HG03571 (cell line): ENCODE measurements at regions not wholly inside any gene's neighbourhood (a gene's known extent, or its start where the extent isn't known, plus 50 kb on each side); places are given as distances from the start of the nearest gene placed in this dataset.

ENCODE experiments used
- ATAC-seq: cut with Tn5 transposase; IDR thresholded peaks from one replicate; pipeline ENCODE4 v1.9.1; 2021; ENCODE audit not compliant: unreplicated experiment

GRCh38 chr5:155193483-155194107 is 180.0 kb downstream of the KIF4B start:
- ATAC-seq = no peak

GRCh38 chr5:155200608-155201007 is 187.1 kb downstream of the KIF4B start:
- no peak for ATAC-seq

GRCh38 chr5:155211764-155212163 is 198.2 kb downstream of the KIF4B start:
- no peak for ATAC-seq

GRCh38 chr5:155222393-155222792 is 208.8 kb downstream of the KIF4B start:
- no peak for ATAC-seq

GRCh38 chr5:155229135-155229534 is 215.6 kb downstream of the KIF4B start:
- ATAC-seq = no peak

- ATAC-seq = no peak
These were observed 226.2 kb downstream of the KIF4B start for GRCh38 chr5:155239803-155240202.

GRCh38 chr5:155250596-155250995 is 237.0 kb downstream of the KIF4B start:
- ATAC-seq = no peak

- no peak for ATAC-seq
These were observed 238.5 kb downstream of the KIF4B start for GRCh38 chr5:155252025-155252424.

GRCh38 chr5:155252717-155253116 is 239.2 kb downstream of the KIF4B start:
- ATAC-seq = no peak

GRCh38 chr5:155254399-155254798 is 240.8 kb downstream of the KIF4B start:
- no peak for ATAC-seq

- no peak for ATAC-seq
These were observed 244.6 kb downstream of the KIF4B start for GRCh38 chr5:155258161-155258560.

GRCh38 chr5:155259648-155260047 is 246.1 kb downstream of the KIF4B start:
- ATAC-seq = no peak

GRCh38 chr5:155260798-155261197 is 247.2 kb downstream of the KIF4B start:
- ATAC-seq = no peak

- ATAC-seq = no peak
These were observed 249.8 kb downstream of the KIF4B start for GRCh38 chr5:155263381-155263780.

GRCh38 chr5:155264809-155265208 is 251.3 kb downstream of the KIF4B start:
- ATAC-seq = no peak

- ATAC-seq = no peak
These were observed 255.3 kb downstream of the KIF4B start for GRCh38 chr5:155268770-155269425.

- no peak for ATAC-seq
These were observed 257.2 kb downstream of the KIF4B start for GRCh38 chr5:155270725-155271124.

- ATAC-seq = no peak
These were observed 260.9 kb downstream of the KIF4B start for GRCh38 chr5:155274484-155274883.

GRCh38 chr5:155275222-155275621 is 261.7 kb downstream of the KIF4B start:
- no peak for ATAC-seq

GRCh38 chr5:155276231-155276630 is 262.7 kb downstream of the KIF4B start:
- ATAC-seq = no peak

- no peak for ATAC-seq
These were observed 265.0 kb downstream of the KIF4B start for GRCh38 chr5:155278532-155278931.

- no peak for ATAC-seq
These were observed 269.1 kb downstream of the KIF4B start for GRCh38 chr5:155282503-155283107.
